NCI-H1694 treated with DMSO at 0.1 percent for 48 hours (cell line): ENCODE measurements at regions not wholly inside any gene's neighbourhood (a gene's known extent, or its start where the extent isn't known, plus 50 kb on each side); places are given as distances from the start of the nearest gene placed in this dataset.

Experiments
- DNase-seq: peaks from one replicate; lab custom pipeline; 2025; lab: John Stamatoyannopoulos, UW

DNA sequence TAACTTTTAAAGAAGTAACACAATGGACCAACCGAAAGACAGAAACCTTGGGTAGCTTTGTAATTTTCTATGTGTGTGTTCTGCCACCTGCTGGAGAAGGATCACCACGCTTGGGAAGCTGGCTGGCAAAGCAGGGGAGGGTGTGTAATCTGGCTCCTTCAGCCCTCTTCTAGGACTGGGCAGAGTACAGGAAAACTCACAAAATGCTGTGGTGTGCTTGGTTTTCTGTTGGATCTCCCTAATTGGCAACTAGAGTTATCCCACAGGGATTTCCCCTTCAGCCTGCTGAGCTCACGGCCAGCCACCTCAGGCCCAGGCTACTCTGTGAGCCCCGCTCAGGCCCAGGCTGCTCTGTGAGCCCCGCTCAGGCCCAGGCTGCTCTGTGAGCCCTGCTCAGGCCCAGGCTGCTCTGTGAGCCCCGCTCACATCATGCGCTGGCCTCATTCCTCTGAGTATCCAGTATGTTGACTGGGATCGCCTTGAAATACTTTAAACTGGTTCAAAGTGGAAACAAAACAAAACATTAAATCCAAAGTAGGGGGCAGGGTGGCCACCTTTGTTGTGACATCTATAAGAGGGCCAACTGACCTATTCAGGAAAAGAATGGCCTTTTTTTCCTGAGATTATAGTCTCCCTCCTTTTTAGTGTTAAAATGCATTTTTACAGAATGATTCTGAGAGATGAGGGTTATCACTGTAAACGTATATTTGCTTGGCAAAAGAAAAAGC, 52.0 kb upstream of the RNU6-8 start:
- DNase-seq: peak; percentile 37

GRCh38 chr14:32255789-32256188, 52.7 kb upstream of the RNU6-8 start:
- DNase-seq: no peak

- no peak for DNase-seq
Observed at GRCh38 chr14:32256576-32256975, 53.5 kb upstream of the RNU6-8 start.

GRCh38 chr14:32258336-32258993, 55.4 kb upstream of the RNU6-8 start:
- no peak for DNase-seq

GRCh38 chr14:32259368-32260013, 56.4 kb upstream of the RNU6-8 start:
- DNase-seq: no peak

DNA sequence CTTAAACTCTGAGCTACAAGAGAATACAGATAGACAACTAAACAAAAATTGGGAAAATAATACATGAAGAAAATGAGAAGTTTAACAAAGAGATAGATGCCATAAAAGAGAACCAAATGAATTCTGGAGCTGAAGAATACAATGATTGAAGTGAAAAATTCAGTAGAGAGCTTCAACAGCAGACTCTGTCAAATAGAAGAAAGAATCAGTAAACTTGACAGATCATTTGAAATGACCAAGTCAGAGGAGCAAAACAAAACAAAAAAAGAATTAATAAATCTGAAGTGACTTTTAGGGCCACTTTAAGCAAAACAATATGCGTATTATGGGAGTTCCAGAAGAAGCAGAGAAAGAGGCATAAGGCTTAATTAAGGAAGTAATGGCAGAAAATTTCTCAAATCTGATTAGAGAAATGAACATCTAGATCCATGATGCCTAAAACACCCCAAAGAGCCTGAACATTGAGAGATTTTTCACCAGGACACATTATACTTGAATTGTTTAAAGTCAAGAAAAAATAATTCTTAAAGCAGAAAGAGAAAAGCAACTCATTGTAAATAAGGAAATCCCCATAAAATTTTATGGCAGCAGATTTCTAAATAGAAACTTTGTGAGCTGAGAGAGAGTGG, 61.0 kb upstream of the RNU6-8 start:
- no peak for DNase-seq

GRCh38 chr14:32265584-32265983, 62.5 kb upstream of the RNU6-8 start:
- DNase-seq: no peak

- no peak for DNase-seq
Observed at GRCh38 chr14:32277998-32278397, 51.1 kb upstream of the AKAP6 start.
